GM21367 (cell line): ENCODE measurements at regions not wholly inside any gene's neighbourhood (a gene's known extent, or its start where the extent isn't known, plus 50 kb on each side); places are given as distances from the start of the nearest gene placed in this dataset.
"Not testable (repeated sequence)": the region's sequence is repeated elsewhere in the genome, so short reads cannot be mapped to it uniquely, and the experiment has no call there.

ENCODE experiments used
- ATAC-seq: cut with Tn5 transposase; IDR thresholded peaks from one replicate; pipeline ENCODE4 v1.9.1; 2021; ENCODE audit not compliant: unreplicated experiment

DNA sequence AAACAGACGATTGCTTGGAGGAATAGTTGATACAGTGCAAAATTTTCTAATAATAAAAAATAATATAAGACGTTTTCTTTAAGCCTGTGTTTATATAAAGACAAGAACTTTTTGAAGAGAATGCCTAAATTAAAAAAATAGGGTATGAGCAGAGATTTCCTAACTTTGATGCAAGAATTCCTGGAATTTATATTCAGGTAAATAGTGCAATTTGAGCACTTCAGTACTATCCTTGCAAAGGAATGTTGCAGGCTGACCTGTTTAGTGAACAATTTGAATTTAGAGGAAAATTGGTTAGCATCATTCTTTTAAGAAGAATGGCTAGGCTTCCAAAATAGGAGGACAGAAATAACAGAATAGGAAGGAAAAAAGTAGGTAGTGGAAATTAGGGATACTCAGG lies 1172.3 kb downstream of the HACE1 start:
- no peak for ATAC-seq

GRCh38 chr6:103680116-103680515 lies 1179.6 kb downstream of the HACE1 start:
- no peak for ATAC-seq

- ATAC-seq, result no peak
Measured at GRCh38 chr6:103677290-103677689, 1182.4 kb downstream of the HACE1 start.

DNA sequence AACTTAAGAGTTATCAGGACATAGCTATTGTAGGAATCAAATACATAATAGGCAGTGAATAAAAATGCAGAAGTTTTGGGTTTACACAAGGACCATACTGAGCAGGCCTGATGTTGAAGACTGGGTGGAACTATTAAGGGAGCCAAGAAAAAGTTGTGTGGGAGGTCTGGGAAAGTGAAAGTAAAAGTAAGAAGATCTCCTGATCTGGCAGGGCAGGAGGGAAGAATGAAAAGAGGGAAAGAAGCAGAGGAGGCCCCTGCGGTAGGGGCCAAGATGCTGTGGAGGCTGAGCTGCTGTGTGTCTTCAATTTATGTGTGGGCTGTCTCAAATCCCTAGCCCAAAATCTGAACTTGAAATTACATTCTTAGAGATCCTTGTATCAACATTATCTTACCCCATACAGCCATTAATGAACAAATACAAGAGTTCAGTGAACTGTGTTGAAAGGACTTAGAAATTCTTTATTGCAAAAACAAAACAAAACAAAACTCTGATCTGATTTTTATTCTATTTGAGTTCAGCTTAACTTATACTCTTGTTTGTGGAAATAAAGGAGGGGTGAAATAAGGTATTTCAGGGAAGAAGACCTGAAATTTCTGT lies 1183.8 kb downstream of the HACE1 start:
- no peak for ATAC-seq

DNA sequence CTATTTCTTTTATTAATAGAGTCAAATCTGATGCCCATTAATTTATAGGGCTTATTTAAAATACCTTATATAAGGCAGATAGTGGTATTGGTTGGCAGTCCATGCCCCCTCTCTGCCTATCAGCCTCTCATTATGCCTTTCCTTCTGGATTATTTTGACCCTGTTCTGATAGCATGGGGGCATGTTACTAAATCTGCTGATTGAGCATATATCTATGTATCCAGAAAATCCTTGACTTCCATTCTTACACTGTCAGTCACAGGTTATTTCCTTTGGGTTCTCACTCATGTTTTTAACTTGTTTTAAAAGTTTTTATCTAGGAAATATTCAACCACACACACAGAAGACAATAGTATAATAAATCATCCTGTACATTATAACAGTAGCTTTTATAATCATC lies 1184.9 kb downstream of the HACE1 start:
- ATAC-seq, result no peak

GRCh38 chr6:103672169-103672568 lies 1187.5 kb downstream of the HACE1 start:
- ATAC-seq, result no peak

DNA sequence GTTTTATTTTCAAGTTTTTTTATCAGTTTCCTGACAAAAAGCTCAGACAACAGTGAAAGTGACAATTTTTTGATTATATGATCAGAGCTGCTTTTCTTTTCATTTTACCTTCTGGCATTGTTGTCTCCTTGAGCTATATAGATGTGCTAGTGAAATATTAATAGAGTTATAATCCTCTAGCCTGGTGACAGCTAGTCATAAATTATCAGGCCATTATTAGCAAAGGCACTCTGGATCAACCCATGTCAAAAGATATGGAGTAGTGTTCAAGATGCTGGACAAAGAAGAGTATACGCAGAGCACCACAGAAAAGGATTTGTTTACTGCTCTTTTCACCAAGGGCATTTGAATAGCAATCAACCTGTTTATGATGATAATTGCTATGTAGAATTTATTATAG lies 1230.1 kb downstream of the HACE1 start:
- ATAC-seq, result no peak

- no peak for ATAC-seq
Measured at GRCh38 chr6:103617642-103618041, 1242.1 kb downstream of the HACE1 start.

- no peak for ATAC-seq
Measured at GRCh38 chr6:103587722-103588121, 1272.0 kb downstream of the HACE1 start.

DNA sequence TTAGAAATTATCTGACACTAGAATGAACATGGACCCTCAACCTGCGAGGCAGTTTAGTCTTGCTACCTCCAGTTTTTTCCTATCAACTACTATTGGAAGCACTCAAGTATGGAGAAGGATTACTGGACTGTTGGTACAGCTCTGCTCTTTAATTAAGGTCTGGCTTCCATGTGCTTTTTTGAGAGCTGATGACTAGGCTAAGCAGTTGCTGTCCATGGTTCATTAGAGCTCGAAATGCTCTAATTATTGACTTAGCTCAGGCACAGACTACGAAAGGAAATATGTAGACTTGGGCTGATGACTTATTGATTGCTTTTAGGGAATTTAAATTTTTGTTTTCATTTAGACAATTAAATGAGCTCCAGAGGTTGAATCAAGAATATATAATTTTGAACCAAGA lies 1281.6 kb downstream of the HACE1 start:
- ATAC-seq, result no peak

- ATAC-seq, result no peak
Measured at GRCh38 chr6:103570431-103570830, 1289.3 kb downstream of the HACE1 start.

DNA sequence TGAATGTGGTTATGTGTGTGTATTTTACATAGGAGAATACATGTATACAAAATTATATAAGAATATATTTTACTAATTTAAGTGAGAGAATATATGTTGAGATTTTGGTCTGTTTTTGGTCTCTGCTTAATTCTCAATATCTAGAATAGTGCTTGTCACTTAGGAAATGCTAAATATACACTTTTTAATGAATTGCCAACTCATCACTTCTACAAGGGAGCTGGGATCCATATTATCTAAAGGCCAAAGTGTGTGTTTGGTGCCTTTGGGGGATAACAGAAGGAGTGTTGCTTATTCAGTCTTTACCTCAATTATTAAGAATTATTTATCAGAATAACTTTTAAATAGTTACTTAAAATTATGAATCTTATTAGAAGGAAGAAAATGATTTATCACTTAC lies 1304.8 kb downstream of the HACE1 start:
- ATAC-seq, result no peak

GRCh38 chr6:103538381-103538780 lies 1321.3 kb downstream of the HACE1 start:
- no peak for ATAC-seq

GRCh38 chr6:103534814-103535213 lies 1324.9 kb downstream of the HACE1 start:
- ATAC-seq, result no peak

GRCh38 chr6:103534095-103534494 lies 1325.6 kb downstream of the HACE1 start:
- ATAC-seq, result no peak

DNA sequence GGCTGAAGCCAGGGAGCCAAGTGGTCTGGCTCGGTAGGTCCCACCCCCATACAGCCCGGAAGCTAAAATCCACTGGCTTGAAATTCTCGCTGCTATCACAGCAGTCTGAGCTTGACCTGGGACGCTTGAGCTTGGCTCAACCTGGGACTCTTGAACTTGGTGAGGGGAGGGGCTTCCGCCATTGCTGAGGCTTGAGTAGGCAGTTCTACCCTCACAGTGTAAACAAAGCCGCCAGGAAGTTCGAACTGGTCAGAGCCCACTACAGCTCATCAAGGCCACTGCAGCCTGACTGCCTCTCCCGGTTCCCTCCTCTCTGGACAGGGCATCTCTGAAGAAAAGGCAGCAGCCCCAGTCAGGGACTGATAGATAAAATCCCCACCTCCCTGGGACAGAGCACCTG lies 1337.7 kb downstream of the HACE1 start:
- no peak for ATAC-seq

GRCh38 chr6:103516336-103516735 lies 1343.4 kb downstream of the HACE1 start:
- no peak for ATAC-seq

- ATAC-seq, result no peak
Measured at GRCh38 chr6:103507052-103507451, 1352.7 kb downstream of the HACE1 start.

GRCh38 chr6:103505155-103505518 lies 1354.6 kb downstream of the HACE1 start:
- ATAC-seq, result no peak

GRCh38 chr6:103504501-103505154 lies 1355.1 kb downstream of the HACE1 start:
- no peak for ATAC-seq

DNA sequence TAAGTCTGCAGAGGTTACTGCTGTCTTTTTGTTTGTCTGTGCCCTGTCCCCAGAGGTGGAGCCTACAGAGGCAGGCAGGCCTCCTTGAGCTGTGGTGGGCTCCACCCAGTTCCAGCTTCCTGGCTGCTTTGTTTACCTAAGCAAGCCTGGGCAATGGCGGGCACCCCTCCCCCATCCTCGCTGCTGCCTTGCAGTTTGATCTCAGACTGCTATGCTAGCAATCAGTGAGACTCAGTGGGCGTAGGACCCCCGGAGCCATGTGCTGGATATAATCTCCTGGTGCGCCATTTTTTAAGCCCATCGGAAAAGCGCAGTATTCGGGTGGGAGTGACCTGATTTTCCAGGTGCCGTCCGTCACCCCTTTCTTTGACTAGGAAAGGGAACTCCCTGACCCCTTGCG lies 1363.1 kb downstream of the HACE1 start:
- not testable (repeated sequence) for ATAC-seq

- no peak for ATAC-seq
Measured at GRCh38 chr6:103456652-103457051, 1403.1 kb downstream of the HACE1 start.

GRCh38 chr6:103455275-103455674 lies 1404.4 kb downstream of the HACE1 start:
- ATAC-seq, result no peak
